ENCODE measurements at regions not wholly inside any gene's neighbourhood (a gene's known extent, or its start where the extent isn't known, plus 50 kb on each side); places are given as distances from the start of the nearest gene placed in this dataset.

GRCh38 chr10:109426987-109427386, 496.3 kb downstream of the XPNPEP1 start:
- TF ChIP-seq BHLHE40 (IDR thresholded peaks at IDR 0.05; ENCODE audit: borderline replicate concordance) = no peak
- TF ChIP-seq FOXM1 (IDR thresholded peaks at IDR 0.05; ENCODE audit: borderline replicate concordance) = no peak
- no peak for TF ChIP-seq FOXK2 (IDR thresholded peaks at IDR 0.05)
- TF ChIP-seq LEF1 (IDR thresholded peaks at IDR 0.05; ENCODE audit: borderline replicate concordance) = no peak
- TF ChIP-seq FOXA1 (IDR thresholded peaks at IDR 0.05) = no peak
- no peak for TF ChIP-seq SP1 (IDR thresholded peaks at IDR 0.05)
- TF ChIP-seq PKNOX1 (IDR thresholded peaks at IDR 0.05) = no peak
- TF ChIP-seq TARDBP (IDR thresholded peaks at IDR 0.05) = no peak
- no peak for TF ChIP-seq L3MBTL2 (conservative IDR thresholded peaks at IDR 0.05)
- no peak for TF ChIP-seq ZNF384 (IDR thresholded peaks at IDR 0.05)
- no peak for TF ChIP-seq SUZ12 (IDR thresholded peaks at IDR 0.05)

Measured in HEK293T (cell line).